ENCODE measurements at regions not wholly inside any gene's neighbourhood (a gene's known extent, or its start where the extent isn't known, plus 50 kb on each side); places are given as distances from the start of the nearest gene placed in this dataset.

DNA sequence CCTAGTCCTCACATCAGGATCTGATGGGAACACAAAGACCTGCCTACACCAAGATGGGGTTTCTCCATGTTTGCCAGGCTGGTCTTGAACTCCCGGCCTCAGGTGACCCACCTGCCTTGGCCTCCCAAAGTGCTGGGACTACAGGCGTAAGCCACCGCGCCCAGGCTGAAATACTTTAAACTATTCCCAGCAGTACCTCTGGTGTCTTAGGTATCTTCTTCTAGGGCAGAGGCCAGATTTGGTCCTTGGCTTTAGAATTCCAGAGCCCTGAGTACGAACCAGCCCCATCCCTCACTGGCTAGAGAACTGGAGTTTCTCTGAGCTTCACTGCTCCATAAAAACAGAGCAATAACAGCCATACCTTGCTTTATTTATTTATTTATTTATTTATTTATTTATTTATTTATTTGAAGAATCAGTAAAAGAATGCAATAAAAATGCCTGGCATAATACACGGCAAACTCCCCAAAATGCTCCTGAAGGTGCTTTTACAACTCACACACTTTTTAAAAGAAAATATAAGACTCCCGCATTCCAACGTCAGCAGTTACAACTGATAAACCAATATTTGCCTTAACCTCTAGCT is 312.1 kb downstream of the TFAP2C start:
- TF ChIP-seq, protein P1, sequence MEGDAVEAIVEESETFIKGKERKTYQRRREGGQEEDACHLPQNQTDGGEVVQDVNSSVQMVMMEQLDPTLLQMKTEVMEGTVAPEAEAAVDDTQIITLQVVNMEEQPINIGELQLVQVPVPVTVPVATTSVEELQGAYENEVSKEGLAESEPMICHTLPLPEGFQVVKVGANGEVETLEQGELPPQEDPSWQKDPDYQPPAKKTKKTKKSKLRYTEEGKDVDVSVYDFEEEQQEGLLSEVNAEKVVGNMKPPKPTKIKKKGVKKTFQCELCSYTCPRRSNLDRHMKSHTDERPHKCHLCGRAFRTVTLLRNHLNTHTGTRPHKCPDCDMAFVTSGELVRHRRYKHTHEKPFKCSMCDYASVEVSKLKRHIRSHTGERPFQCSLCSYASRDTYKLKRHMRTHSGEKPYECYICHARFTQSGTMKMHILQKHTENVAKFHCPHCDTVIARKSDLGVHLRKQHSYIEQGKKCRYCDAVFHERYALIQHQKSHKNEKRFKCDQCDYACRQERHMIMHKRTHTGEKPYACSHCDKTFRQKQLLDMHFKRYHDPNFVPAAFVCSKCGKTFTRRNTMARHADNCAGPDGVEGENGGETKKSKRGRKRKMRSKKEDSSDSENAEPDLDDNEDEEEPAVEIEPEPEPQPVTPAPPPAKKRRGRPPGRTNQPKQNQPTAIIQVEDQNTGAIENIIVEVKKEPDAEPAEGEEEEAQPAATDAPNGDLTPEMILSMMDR (IDR thresholded peaks at IDR 0.05; ENCODE audit: low read depth, low read length, poor library complexity, severe bottlenecking): no peak
- TF ChIP-seq EZH2phosphoT487 (IDR thresholded peaks at IDR 0.05; ENCODE audit: borderline replicate concordance, low read length): no peak
